GM12873 (cell line): ENCODE measurements at regions not wholly inside any gene's neighbourhood (a gene's known extent, or its start where the extent isn't known, plus 50 kb on each side); places are given as distances from the start of the nearest gene placed in this dataset.

Experiments used
- TF ChIP-seq, protein P1 (sequence below): IDR thresholded peaks from 2 replicates; pipeline ENCODE4 v1.5.1; 2012; ENCODE audit warnings: low read depth, mild to moderate bottlenecking, moderate library complexity, low read length, control low read depth; ENCODE audit not compliant: insufficient read depth; ENCODE audit errors: missing control alignments

DNA sequence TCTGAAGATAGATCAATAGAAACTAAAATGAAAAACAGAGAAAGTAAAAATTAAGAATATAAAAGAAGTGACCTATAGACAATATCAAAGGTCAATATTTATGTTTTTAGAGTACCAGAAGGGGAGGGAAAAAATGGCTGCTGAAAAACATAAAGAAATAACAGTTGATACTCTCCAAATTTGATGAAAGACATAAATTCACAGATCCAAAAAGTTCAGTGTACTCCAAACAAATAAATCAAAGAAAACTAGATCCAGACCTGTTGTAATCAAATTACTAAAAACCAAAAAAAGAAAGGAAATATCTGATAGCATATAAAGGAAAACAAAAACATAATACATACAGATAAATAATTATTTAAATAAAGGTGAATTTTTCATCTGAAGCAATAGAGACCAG is 1689.1 kb upstream of the TMEFF2 start:
- TF ChIP-seq, protein P1, sequence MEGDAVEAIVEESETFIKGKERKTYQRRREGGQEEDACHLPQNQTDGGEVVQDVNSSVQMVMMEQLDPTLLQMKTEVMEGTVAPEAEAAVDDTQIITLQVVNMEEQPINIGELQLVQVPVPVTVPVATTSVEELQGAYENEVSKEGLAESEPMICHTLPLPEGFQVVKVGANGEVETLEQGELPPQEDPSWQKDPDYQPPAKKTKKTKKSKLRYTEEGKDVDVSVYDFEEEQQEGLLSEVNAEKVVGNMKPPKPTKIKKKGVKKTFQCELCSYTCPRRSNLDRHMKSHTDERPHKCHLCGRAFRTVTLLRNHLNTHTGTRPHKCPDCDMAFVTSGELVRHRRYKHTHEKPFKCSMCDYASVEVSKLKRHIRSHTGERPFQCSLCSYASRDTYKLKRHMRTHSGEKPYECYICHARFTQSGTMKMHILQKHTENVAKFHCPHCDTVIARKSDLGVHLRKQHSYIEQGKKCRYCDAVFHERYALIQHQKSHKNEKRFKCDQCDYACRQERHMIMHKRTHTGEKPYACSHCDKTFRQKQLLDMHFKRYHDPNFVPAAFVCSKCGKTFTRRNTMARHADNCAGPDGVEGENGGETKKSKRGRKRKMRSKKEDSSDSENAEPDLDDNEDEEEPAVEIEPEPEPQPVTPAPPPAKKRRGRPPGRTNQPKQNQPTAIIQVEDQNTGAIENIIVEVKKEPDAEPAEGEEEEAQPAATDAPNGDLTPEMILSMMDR, result no peak

DNA sequence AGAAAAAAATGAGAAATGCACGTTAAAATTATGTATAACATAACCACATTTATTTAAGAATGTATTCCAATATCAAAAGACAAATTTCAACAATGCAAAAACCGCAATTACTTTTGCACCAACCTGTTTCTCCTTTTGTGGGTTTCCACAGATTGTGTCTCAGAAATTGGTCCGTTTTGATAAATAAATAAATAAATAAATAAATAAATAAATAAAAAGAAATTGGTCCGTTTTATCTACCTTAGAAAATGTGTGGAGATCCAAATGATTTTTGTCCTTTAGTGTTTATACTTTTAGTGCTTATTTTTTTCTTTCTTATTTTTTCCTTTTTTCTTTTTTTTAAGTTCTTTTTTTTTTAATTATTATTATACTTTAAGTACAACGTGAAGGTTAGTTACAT is 1682.2 kb upstream of the TMEFF2 start:
- TF ChIP-seq, protein P1, result no peak

DNA sequence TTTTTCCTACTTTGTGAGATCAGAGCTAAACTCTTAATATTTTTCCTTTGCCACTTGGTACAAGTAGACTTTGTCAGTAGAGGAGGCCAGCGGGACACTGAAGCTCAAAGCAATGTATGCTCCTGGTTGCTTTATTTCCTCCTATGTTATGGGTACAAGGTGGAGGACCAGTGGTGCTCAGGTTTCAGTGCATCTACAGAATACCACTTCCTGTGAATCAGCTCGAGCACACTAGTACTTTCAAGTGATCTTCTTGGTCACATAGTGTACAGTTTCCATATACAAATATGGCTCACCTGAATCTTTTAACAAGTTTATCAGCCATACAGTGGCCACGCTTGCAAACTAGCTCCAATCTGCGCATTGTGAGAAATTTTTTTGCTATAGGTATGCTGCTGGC is 1674.8 kb upstream of the TMEFF2 start:
- TF ChIP-seq, protein P1, result no peak

DNA sequence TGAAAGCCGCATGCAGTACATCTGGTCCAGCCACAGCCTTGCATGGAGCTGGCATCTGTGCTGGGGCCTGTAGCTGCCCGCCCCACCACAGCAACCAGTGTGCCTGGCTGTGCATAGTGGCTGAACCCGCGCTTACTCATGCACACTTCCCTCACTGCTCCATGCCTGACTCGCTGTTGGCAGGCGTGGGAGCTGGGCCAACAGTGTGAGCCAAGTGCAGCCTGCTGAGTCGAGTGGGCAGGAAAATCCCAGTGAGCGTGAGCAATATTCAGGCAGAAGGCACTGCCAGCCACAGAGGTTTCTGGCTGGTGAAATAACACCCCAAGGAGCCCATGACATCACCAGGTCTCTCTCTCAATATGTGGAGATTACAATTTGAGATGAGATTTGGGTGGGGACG is 1674.1 kb upstream of the TMEFF2 start:
- TF ChIP-seq, protein P1, result no peak

DNA sequence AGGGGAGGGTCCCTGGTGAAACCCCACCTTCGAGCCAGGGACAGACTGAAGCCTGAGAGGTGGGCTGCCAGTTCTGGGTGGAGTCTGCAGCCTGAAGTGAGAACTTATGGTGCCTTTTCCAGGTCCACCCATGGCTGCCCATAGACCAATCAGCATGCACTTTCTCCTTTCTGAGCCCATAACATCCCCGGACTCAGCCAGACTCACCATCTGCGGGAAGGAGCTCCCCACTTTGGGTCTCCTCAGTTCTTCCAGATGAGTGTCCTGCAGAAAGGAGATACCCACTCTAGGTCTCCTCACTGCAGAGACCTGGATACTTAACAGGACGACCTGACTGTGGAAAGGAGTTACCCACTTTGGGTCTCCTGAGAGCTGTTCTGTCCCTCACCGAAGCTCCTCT is 1673.4 kb upstream of the TMEFF2 start:
- TF ChIP-seq, protein P1, result no peak

DNA sequence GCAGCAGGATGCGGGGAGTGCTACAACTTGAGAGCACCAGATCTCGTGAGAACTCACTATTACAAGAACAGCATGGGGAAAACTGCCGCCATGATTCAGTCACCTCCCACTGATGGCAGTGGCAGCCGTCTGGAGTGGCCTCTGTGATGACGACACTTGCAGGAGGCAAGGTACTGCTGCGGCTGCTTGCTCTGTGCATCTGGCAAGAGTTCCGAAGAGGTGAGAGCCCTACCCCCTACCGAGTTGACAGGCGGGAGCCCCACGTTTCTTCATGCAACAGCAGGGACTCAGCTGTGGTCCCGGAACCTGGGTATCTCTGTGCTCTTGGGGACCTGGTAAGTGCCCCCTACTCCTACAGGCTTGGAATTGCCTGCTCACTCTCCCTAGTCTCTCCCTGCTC is 1672.7 kb upstream of the TMEFF2 start:
- TF ChIP-seq, protein P1, result no peak

DNA sequence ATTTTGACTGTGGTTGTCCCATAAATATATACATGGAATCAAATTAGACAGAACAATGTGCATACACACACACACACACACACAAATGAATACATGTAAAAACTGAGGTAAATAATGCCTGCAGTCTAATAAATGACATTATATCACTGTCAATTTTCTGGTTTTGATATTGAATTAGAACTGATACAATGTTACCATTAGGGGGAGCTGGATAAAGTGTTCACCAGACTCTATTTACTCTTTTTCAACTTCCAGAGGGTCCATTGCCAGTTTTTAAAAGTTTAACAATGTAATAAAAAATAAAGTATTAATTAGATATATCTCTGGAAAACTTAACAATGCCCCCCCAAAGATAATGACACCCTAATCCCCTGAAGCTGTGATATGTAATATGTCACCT is 1666.8 kb upstream of the TMEFF2 start:
- TF ChIP-seq, protein P1, result no peak
